Head of caudate nucleus (tissue), 42 donors: ENCODE measurements at regions not wholly inside any gene's neighbourhood (a gene's known extent, or its start where the extent isn't known, plus 50 kb on each side); places are given as distances from the start of the nearest gene placed in this dataset.
"Not testable (repeated sequence)": the region's sequence is repeated elsewhere in the genome, so short reads cannot be mapped to it uniquely, and the experiment has no call there.

Source experiments
- DNase-seq, 42 donors: peaks; one replicate each; pipeline versions ENCODE4 v3.0.0 to v3.0.0-alpha.2; 2020 to 2021; ENCODE audit warnings: mixed read lengths in 7 of 42
- intact Hi-C: fragments of 100-400 bp; cut with DNase I; formaldehyde crosslinking; loops from one replicate; pipeline ENCODE4 v1.15.0; 2022

- no peak for DNase-seq
- intact Hi-C loops = no loop called here
Measured at GRCh38 chr12:93208011-93208410, 169.7 kb upstream of the NUDT4 start.

DNA sequence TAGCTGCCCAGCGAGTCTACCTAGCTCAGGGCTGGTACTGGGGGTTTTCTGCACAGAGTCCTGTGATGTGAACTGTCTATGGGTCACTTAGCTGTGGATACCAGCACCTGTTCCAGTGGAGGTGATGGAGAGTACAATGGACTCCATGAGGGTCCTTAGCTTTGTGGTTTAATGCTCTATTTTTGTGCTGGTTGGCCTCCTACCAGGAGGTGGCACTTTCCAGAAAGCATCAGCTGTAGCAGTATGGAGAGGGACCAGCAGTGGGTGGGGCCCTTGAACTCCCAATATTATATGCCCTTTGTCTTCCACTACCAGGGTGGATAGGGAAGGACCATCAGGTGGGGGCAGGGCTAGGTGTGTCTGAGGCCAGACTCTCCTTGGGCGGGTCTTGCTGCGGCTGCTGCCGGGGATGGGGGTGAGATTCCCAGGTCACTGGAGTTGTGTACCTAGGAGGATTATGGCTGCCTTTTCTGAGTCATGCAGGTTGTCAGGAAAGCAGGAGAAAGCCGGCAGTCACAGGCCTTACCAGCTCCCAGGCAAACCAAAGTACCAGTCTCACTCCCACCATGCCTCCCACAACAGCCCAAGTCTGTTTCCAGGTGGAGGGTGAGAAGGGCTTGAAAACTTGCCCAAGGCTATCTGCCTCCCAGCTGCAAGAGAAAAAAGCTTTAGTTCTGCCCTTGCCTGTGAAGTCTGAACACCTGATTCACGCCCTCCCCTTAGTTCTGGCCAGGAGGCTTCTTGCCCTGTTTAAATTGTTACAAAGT lies 163.0 kb upstream of the NUDT4 start:
- intact Hi-C loops = no loop called here
- no peak for DNase-seq

- intact Hi-C loops = no loop called here
- no peak for DNase-seq
Measured at GRCh38 chr12:93215290-93215678, 162.4 kb upstream of the NUDT4 start.

GRCh38 chr12:93219947-93220346 lies 157.8 kb upstream of the NUDT4 start:
- intact Hi-C loops = no loop called here
- DNase-seq = peak in 31 of 42 donors; percentile 14 to 84 (median 42)

GRCh38 chr12:93221841-93222240 lies 155.9 kb upstream of the NUDT4 start:
- intact Hi-C loops = no loop called here
- peak in 18 of 42 donors; percentile 8 to 63 (median 29) for DNase-seq

GRCh38 chr12:93223440-93224426 lies 154.0 kb upstream of the NUDT4 start:
- no peak for DNase-seq

DNA sequence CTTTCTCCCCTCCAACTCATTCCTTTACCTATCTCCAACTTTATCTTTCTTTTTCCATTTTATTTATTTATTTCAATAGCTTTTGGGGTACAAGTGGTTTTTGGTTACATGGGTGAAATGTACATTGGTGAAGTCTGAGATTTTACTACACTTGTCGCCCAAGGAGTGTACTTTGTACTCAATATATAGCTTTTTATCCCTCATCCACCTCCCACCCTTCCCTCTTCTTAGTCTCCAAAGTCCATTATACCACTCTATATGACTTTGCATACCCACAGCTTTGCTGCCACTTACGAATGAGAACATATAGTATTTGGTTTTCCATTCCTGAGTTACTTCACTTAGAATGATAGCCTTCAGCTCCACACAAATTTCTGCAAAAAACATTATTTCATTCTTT lies 152.6 kb upstream of the NUDT4 start:
- intact Hi-C loops = no loop called here
- DNase-seq = no peak

More at GRCh38 chr12:93223440-93224426, 154.0 kb upstream of the NUDT4 start:
- intact Hi-C loops = no loop called here

- no peak for DNase-seq
- intact Hi-C loops = no loop called here
Measured at GRCh38 chr12:93226361-93226760, 151.4 kb upstream of the NUDT4 start.

GRCh38 chr12:93229494-93230325 lies 148.0 kb upstream of the NUDT4 start:
- intact Hi-C loops = no loop called here
- DNase-seq = no peak

DNA sequence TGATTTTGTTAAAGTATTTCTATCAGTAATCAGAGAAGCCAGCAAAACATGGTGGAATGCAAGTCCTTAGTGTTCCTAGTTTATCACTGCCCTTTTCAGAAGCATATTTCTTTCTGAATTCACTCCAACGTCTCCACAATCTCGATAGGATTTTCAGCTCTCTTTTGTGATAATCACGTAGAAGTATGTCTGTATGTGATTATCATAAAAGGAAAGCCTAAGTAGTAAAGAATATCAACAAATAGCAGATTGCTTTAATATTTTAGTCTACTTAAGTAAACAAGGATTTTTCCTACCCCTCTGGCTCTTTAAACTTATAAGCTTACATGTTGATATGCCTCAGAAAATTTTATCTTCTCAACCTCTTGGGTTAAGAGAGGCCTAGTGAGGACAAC lies 147.4 kb upstream of the NUDT4 start:
- intact Hi-C loops = no loop called here
- DNase-seq = no peak

DNA sequence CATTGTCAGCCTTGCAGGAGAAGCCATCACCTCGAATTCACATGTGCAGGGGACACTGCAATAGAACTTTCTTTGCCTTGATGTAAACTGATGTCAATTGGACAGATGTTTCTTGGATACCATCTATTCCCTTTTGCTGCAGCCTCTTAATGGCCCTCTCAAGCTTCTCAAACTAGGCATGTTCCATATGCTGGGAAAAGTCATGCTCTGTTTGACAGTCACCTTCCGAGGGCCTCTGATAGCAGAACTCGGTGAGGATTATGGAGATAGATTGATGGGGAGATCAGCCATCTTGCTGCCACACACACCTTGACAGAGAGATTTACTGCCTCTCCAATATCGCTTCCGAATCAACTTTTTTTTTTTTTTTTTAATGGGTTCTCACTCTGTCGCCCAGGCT lies 145.8 kb upstream of the NUDT4 start:
- intact Hi-C loops = no loop called here
- DNase-seq = no peak

DNA sequence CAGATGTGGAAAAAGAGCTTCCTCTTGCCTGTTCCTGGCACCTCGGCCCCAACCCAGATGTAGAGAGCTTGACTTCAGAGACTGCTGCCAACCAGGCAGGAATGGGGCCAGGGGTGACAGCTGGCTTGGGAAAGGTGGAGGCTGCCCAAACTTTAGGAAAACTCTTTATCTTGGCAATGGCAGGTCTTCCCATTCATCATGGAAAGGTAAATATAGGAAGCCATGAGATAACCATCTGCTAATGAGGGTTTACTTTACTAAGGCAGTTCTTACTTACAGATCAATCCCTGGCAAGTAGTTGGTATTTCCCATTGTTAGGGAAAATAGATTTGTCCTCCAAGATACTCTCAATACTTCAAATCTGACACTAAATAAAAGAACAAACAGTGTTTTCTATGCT lies 143.1 kb upstream of the NUDT4 start:
- no peak for DNase-seq
- intact Hi-C loops = no loop called here

- intact Hi-C loops = no loop called here
- no peak for DNase-seq
Measured at GRCh38 chr12:93235881-93236280, 141.8 kb upstream of the NUDT4 start.

DNA sequence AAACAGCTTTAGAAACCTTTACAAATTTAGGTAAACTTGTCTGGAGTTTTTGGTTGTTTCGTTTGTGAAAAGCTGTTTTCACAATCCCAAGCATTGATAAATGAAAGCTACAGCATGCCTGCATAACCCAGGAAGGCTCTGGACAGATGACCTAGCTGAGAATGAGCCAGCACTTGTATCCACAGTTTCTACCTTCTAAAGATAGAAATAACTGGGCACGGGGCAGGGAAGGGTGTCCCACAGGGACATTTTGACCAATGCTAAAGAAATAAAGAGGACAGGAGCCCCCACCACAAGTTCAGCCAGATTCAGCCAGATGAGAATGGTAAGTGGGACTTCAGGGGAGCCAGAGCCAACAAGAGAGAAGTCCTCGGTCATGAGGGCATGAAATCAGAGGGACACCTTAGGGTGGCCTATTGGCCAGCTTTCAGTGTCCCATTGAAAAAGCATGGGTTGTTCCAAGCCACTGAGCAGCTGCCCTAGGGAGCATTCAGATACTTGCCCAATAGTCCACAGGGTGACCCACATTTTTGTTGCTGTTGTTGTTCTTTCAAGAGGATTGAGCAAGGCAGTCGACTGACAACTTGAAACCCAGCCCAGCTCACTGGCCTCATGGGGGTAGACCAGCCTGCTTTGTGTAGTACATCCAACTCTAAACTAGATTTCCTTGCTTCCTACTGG lies 140.3 kb upstream of the NUDT4 start:
- DNase-seq = peak in 1 of 42 donors; percentile 9
- intact Hi-C loops = no loop called here

DNA sequence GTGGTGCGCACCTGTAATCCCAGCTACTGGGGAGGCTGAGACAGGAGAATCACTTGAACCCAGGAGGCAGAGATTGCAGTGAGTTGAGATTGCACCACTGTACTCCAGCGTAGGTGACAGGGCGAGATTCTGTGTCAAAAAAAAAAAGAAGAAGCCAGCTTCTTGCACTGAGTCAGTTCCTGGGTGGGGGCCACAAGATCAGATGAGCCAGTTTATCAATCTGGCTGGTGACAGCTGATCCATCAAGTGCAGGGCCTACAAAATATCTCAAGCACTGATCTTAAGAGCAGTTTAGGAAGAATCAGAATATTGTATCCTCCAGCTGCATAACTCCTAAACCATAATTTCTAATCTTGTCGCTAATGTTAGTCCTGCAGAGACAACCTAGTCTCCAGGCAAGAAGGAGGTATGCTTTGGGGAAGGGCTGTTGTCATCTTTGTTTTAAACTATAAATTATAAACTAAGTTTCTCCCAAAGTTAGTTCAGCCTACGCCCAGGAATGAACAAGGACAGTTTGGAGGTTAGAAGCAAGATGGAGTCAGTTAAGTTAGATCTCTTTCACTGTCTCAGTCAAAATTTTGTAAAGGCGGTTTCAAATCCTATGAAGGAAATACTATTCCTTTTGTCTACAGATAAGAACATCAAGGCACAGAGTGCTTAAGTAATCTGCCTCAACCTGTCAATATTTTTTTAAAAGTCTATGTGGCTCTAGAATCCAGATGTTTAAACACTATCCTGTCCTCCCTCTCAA lies 139.0 kb upstream of the NUDT4 start:
- intact Hi-C loops, DNase-seq: not testable (repeated sequence)

- DNase-seq, intact Hi-C loops: not testable (repeated sequence)
Measured at GRCh38 chr12:93239789-93240188, 137.9 kb upstream of the NUDT4 start.

- intact Hi-C loops = no loop called here
- DNase-seq = no peak
Measured at GRCh38 chr12:93242154-93242972, 135.4 kb upstream of the NUDT4 start.
